ENCODE measurements at regions not wholly inside any gene's neighbourhood (a gene's known extent, or its start where the extent isn't known, plus 50 kb on each side); places are given as distances from the start of the nearest gene placed in this dataset.

GRCh38 chrX:39283239-39283638 is 482.0 kb downstream of the MID1IP1 start:
- Histone ChIP-seq H3K27ac (no peak overlapping the region), H3K27me3 (no peaks in the 10 kb centered on the region), H3K4me3 (replicated peaks in 1 of 3) (no peak overlapping the region), H3K9me3 (no peaks in the 10 kb centered on the region), H3K36me3 (no peaks in the 10 kb centered on the region), H3K4me1 (no peaks in the 10 kb centered on the region)
- TF ChIP-seq CTCF (IDR thresholded peaks at IDR 0.05) (no peak), POLR2A (IDR thresholded peaks at IDR 0.05) (no peak)
- no peak for DNase-seq
- intact Hi-C loops (cut with DNase I) = no loop called here

GRCh38 chrX:39288592-39288991 is 487.3 kb downstream of the MID1IP1 start:
- no peak for DNase-seq
- H3K4me1 ChIP-seq = no peaks in the 10 kb centered on the region
- no peaks in the 10 kb centered on the region for H3K27me3 ChIP-seq
- TF ChIP-seq POLR2A (IDR thresholded peaks at IDR 0.05) (no peak), CTCF (IDR thresholded peaks at IDR 0.05) (no peak)
- no peaks in the 10 kb centered on the region for H3K9me3 ChIP-seq
- 90 to 100% methylated on average over 2 to 3 of the region's 3 CpGs for WGBS, 2 donors
- intact Hi-C loops (cut with DNase I) = no loop called here
- H3K27ac ChIP-seq = no peak overlapping the region
- H3K4me3 ChIP-seq (replicated peaks in 1 of 3) = no peak overlapping the region
- no peaks in the 10 kb centered on the region for H3K36me3 ChIP-seq

GRCh38 chrX:39289827-39290226 is 488.6 kb downstream of the MID1IP1 start:
- Histone ChIP-seq H3K27ac (no peak overlapping the region), H3K4me3 (replicated peaks in 1 of 3) (no peak overlapping the region), H3K4me1 (no peaks in the 10 kb centered on the region), H3K36me3 (no peaks in the 10 kb centered on the region), H3K27me3 (no peaks in the 10 kb centered on the region), H3K9me3 (no peaks in the 10 kb centered on the region)
- WGBS, 2 donors = 94 to 100% methylated on average over 3 to 4 of the region's 4 CpGs
- DNase-seq = no peak
- TF ChIP-seq CTCF (IDR thresholded peaks at IDR 0.05) = no peak
- no peak for TF ChIP-seq POLR2A (IDR thresholded peaks at IDR 0.05)
- intact Hi-C loops (cut with DNase I) = no loop called here

GRCh38 chrX:39293203-39293602 is 491.9 kb downstream of the MID1IP1 start:
- Histone ChIP-seq H3K4me3 (replicated peaks in 1 of 3) (no peak overlapping the region), H3K9me3 (no peaks in the 10 kb centered on the region), H3K27ac (no peak overlapping the region), H3K36me3 (no peaks in the 10 kb centered on the region), H3K4me1 (no peaks in the 10 kb centered on the region), H3K27me3 (no peaks in the 10 kb centered on the region)
- DNase-seq = no peak
- WGBS, 2 donors = 82 to 86% methylated on average over 3 of the region's 3 CpGs
- TF ChIP-seq CTCF (IDR thresholded peaks at IDR 0.05) (no peak), POLR2A (IDR thresholded peaks at IDR 0.05) (no peak)
- intact Hi-C loops (cut with DNase I) = no loop called here

GRCh38 chrX:39296472-39296871 is 495.2 kb downstream of the MID1IP1 start:
- Histone ChIP-seq H3K4me3 (replicated peaks in 1 of 3) (no peak overlapping the region), H3K9me3 (no peaks in the 10 kb centered on the region), H3K36me3 (no peaks in the 10 kb centered on the region), H3K27me3 (no peaks in the 10 kb centered on the region), H3K4me1 (no peaks in the 10 kb centered on the region), H3K27ac (no peak overlapping the region)
- 86% methylated on average over 5 of the region's 5 CpGs for WGBS, 2 donors
- no peak for TF ChIP-seq POLR2A (IDR thresholded peaks at IDR 0.05)
- TF ChIP-seq CTCF (IDR thresholded peaks at IDR 0.05) = no peak
- DNase-seq = no peak
- intact Hi-C loops (cut with DNase I) = no loop called here

Measured in thyroid gland (tissue), 4 donors.